Karpas-422 (cell line): ENCODE measurements at regions not wholly inside any gene's neighbourhood (a gene's known extent, or its start where the extent isn't known, plus 50 kb on each side); places are given as distances from the start of the nearest gene placed in this dataset.
"Not testable (repeated sequence)": the region's sequence is repeated elsewhere in the genome, so short reads cannot be mapped to it uniquely, and the experiment has no call there.

ENCODE experiments used
- DNase-seq: peaks from one replicate; pipeline ENCODE4 v3.0.0-alpha.2; 2015
- H2AFZ ChIP-seq: fragments of 200-600 bp; sonication (generic); 2 replicates; pipeline ENCODE4 v1.6.1; 2014; ENCODE audit warnings: antibody characterized with exemption, low read length, mixed read lengths
- H3K27ac ChIP-seq: fragments of 200-600 bp; sonication (generic); 2 replicates; pipeline ENCODE4 v1.5.1; 2014; ENCODE audit warnings: mild to moderate bottlenecking, low read length, moderate library complexity
- H3K27me3 ChIP-seq: fragments of 200-600 bp; sonication (generic); 2 replicates; pipeline ENCODE4 v1.6.1; 2014; ENCODE audit warnings: low read length, mixed read lengths
- H3K36me3 ChIP-seq: fragments of 200-600 bp; sonication (generic); 2 replicates; pipeline ENCODE4 v1.6.1; 2014; ENCODE audit warnings: low read length, mixed read lengths; ENCODE audit not compliant: insufficient read depth
- H3K4me1 ChIP-seq: fragments of 200-600 bp; sonication (generic); 2 replicates; pipeline ENCODE4 v1.6.1; 2014; ENCODE audit warnings: mild to moderate bottlenecking, low read length, mixed read lengths
- H3K4me2 ChIP-seq: fragments of 200-600 bp; sonication (generic); 2 replicates; pipeline ENCODE4 v1.6.1; 2014; ENCODE audit warnings: low read length, low read depth, mild to moderate bottlenecking; ENCODE audit not compliant: poor library complexity, severe bottlenecking
- H3K4me3 ChIP-seq: fragments of 200-600 bp; sonication (generic); 2 replicates; pipeline ENCODE4 v1.5.1; 2014; ENCODE audit warnings: mild to moderate bottlenecking, antibody characterized with exemption, low read length, mixed read lengths
- H3K79me2 ChIP-seq: fragments of 200-600 bp; sonication (generic); 2 replicates; pipeline ENCODE4 v1.6.1; 2014; ENCODE audit warnings: mild to moderate bottlenecking, low read length, mixed read lengths
- H3K9ac ChIP-seq: fragments of 200-600 bp; sonication (generic); 2 replicates; pipeline ENCODE4 v1.6.0; 2014; ENCODE audit warnings: low read length
- H3K9me2 ChIP-seq: fragments of 200-600 bp; sonication (generic), shearing (Covaris generic); replicated peaks from 2 replicates; pipeline ENCODE4 v1.6.0; 2014; ENCODE audit warnings: mild to moderate bottlenecking, low read length, moderate library complexity; ENCODE audit not compliant: insufficient read depth
- H3K9me3 ChIP-seq: fragments of 300-700, 200-600 bp; sonication (generic); 2 replicates; pipeline ENCODE4 v1.6.1; 2014; ENCODE audit warnings: low read length, mixed read lengths
- H4K20me1 ChIP-seq: fragments of 200-600 bp; sonication (generic); 2 replicates; pipeline ENCODE4 v1.6.1; 2014; ENCODE audit warnings: mild to moderate bottlenecking, antibody characterized with exemption, low read length, low read depth; ENCODE audit not compliant: insufficient read depth

DNA sequence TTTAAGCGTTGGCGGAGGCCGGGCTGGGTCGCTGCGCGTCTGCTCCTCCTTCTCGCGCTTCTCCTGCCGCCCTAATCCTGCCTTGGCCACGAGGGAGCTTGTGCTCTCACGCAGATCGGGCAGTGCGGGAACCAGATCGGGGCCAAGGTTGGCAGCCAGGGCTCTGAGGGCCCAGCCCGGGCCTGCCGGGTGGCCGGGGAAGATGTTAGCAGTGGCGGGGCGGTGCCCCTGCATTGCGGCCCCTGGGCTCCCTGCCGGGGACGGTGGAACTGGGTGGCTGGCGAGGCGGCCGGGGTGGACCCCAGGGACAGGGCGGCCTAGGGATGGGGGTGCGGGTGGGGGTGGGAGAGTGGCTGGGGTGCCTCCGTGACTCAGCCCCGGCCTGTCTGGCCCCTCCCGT lies 297.4 kb downstream of the CACNA1B start:
- H2AFZ ChIP-seq, H3K27ac ChIP-seq, H3K4me3 ChIP-seq, H3K9ac ChIP-seq, H3K4me1 ChIP-seq, H3K79me2 ChIP-seq, DNase-seq, H3K9me3 ChIP-seq, H4K20me1 ChIP-seq, H3K36me3 ChIP-seq, H3K4me2 ChIP-seq, H3K27me3 ChIP-seq, H3K9me2 ChIP-seq: not testable (repeated sequence)

DNA sequence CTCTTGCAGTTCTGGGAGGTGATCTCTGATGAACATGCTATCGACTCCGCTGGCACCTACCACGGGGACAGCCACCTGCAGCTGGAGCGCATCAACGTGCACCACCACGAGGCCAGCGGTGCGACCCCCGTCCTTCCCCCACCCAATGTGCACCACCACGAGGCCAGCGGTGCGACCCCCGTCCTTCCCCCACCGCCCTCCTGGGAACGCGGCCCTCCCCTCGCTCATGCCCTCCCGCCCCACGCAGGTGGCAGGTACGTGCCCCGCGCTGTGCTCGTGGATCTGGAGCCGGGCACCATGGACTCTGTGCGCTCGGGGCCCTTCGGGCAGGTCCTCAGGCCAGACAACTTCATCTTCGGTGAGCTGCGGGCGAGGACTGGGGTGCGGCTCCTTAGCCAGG lies 297.8 kb downstream of the CACNA1B start:
- H2AFZ ChIP-seq, H3K4me1 ChIP-seq, DNase-seq, H3K9ac ChIP-seq, H3K27ac ChIP-seq, H3K4me2 ChIP-seq, H3K27me3 ChIP-seq, H3K36me3 ChIP-seq, H3K79me2 ChIP-seq, H3K9me3 ChIP-seq, H3K4me3 ChIP-seq, H4K20me1 ChIP-seq, H3K9me2 ChIP-seq: not testable (repeated sequence)

- H4K20me1 ChIP-seq, H3K9me3 ChIP-seq, H3K27ac ChIP-seq, H3K27me3 ChIP-seq, H3K36me3 ChIP-seq, H3K79me2 ChIP-seq, H3K9ac ChIP-seq, H2AFZ ChIP-seq, H3K4me3 ChIP-seq, DNase-seq, H3K4me1 ChIP-seq, H3K9me2 ChIP-seq, H3K4me2 ChIP-seq: not testable (repeated sequence)
Measured at GRCh38 chr9:138177091-138177490, 299.5 kb downstream of the CACNA1B start.

DNA sequence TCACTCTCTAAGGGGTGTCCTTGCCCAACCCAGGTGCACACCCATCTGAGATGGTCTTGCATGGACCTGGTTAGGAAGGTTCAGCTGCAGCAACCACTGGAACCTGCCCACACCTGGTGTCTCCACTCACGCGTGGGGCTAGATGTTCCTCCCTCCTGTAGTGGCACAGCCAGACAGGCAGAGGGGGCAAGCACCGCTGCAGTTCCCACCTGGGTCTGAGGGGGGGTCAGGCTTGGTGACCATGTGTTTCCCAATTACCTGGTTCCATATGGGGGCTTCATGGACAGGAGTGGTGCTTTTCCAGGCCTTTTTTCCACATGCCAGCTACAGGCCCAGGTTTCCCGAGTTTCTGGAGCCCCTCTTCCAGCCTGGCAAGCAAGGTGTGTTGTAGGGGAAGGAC lies 301.4 kb downstream of the CACNA1B start:
- H3K9me2 ChIP-seq, H3K79me2 ChIP-seq, H3K27me3 ChIP-seq, H3K4me1 ChIP-seq, H3K9ac ChIP-seq, H3K4me3 ChIP-seq, DNase-seq, H3K4me2 ChIP-seq, H4K20me1 ChIP-seq, H3K9me3 ChIP-seq, H3K36me3 ChIP-seq, H3K27ac ChIP-seq, H2AFZ ChIP-seq: not testable (repeated sequence)

GRCh38 chr9:138179671-138180070 lies 302.1 kb downstream of the CACNA1B start:
- DNase-seq, H4K20me1 ChIP-seq, H3K4me3 ChIP-seq, H3K36me3 ChIP-seq, H3K27me3 ChIP-seq, H3K9me2 ChIP-seq, H3K4me2 ChIP-seq, H3K79me2 ChIP-seq, H3K9me3 ChIP-seq, H3K9ac ChIP-seq, H3K27ac ChIP-seq, H3K4me1 ChIP-seq, H2AFZ ChIP-seq: not testable (repeated sequence)

DNA sequence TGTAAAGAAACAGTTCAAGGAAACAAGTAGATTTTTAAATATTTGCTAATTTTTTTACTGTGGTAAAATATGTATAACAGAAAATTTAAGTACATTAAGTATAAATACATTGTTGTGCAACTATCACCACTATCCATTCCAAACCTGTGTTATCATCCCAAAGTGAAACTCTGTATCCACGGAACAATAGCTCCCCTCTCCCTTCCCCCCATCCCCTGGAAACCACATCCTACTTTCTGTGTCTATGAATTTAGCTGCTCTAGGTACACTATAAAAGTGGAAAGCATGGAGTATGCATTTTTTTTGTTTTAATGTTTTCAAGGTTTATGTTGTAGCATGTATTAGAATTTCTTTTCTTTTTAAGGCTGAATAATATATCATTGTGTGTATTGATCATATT lies 304.4 kb downstream of the CACNA1B start:
- H3K9me3 ChIP-seq, H3K4me3 ChIP-seq, H3K9me2 ChIP-seq, H2AFZ ChIP-seq, H3K4me1 ChIP-seq, H3K79me2 ChIP-seq, H3K27ac ChIP-seq, H3K9ac ChIP-seq, DNase-seq, H3K36me3 ChIP-seq, H3K4me2 ChIP-seq, H4K20me1 ChIP-seq, H3K27me3 ChIP-seq: not testable (repeated sequence)

- H3K9ac ChIP-seq, H3K79me2 ChIP-seq, H3K4me1 ChIP-seq, H3K27ac ChIP-seq, H3K27me3 ChIP-seq, H2AFZ ChIP-seq, DNase-seq, H3K36me3 ChIP-seq, H3K9me3 ChIP-seq, H3K9me2 ChIP-seq, H3K4me3 ChIP-seq, H4K20me1 ChIP-seq, H3K4me2 ChIP-seq: not testable (repeated sequence)
Measured at GRCh38 chr9:138197156-138197555, 319.6 kb downstream of the CACNA1B start.

GRCh38 chr9:138198963-138199362 lies 321.4 kb downstream of the CACNA1B start:
- H3K4me2 ChIP-seq, H4K20me1 ChIP-seq, H3K79me2 ChIP-seq, H3K9me2 ChIP-seq, H3K27me3 ChIP-seq, H2AFZ ChIP-seq, H3K9ac ChIP-seq, DNase-seq, H3K4me1 ChIP-seq, H3K27ac ChIP-seq, H3K4me3 ChIP-seq, H3K36me3 ChIP-seq, H3K9me3 ChIP-seq: not testable (repeated sequence)

GRCh38 chr9:138199917-138200316 lies 322.3 kb downstream of the CACNA1B start:
- H3K4me3 ChIP-seq, H2AFZ ChIP-seq, H3K27me3 ChIP-seq, H3K79me2 ChIP-seq, H3K9me2 ChIP-seq, H3K27ac ChIP-seq, H3K4me1 ChIP-seq, H3K4me2 ChIP-seq, H3K36me3 ChIP-seq, H3K9me3 ChIP-seq, H4K20me1 ChIP-seq, H3K9ac ChIP-seq, DNase-seq: not testable (repeated sequence)
